GM18526 (cell line): ENCODE measurements at regions not wholly inside any gene's neighbourhood (a gene's known extent, or its start where the extent isn't known, plus 50 kb on each side); places are given as distances from the start of the nearest gene placed in this dataset.

ENCODE experiments used
- POLR2A ChIP-seq: IDR thresholded peaks from 3 replicates; pipeline ENCODE4 v1.6.1; 2011; ENCODE audit not compliant: insufficient read length; ENCODE audit errors: extremely low read depth

DNA sequence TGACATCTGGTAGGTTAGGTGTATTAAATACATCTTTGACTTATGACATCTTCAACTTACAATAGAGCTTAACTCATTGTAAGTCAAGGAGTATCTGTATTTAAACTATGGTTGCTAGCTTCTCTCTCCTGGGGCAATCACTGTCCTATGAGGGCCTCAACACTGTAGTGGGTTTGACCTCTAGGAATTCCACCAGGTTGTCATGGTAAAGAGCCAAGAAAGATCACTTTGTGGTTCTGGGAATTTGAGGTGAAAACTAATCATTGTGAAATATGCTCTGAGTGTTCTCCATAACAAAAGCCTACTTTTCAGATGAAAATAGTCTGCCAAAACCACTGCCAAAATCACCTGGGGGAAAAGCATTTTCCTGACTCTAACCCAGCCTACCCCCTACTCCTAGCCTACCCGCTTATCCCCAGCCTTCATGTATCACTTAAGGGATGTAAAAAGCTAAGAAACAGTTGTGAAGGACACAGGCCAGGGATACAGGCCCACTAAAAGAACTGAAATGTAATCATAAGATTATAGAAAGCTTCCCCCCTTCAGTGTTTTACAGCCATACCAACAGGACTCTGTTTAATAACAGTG, 723.8 kb downstream of the MECOM start:
- TF ChIP-seq POLR2A, result no peak

DNA sequence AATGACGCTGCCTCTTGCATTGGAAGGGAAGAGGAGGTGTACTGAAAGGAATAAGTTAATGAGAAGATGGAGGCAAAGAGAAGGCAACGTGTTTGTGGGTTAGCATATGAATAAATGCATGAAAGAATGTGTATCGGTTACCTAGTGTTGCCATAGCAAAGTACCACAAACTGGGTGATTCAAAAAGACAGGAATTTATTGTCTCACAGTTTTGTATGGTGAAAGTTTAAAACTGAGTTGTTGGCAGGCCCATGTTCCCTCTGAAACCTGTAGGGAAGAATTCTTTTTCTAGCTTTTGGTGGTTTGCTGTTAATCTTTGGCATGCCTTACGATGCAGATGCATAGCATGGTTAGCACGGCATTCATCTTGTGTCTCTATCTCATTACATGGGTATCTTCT, 729.9 kb downstream of the MECOM start:
- TF ChIP-seq POLR2A, result no peak

DNA sequence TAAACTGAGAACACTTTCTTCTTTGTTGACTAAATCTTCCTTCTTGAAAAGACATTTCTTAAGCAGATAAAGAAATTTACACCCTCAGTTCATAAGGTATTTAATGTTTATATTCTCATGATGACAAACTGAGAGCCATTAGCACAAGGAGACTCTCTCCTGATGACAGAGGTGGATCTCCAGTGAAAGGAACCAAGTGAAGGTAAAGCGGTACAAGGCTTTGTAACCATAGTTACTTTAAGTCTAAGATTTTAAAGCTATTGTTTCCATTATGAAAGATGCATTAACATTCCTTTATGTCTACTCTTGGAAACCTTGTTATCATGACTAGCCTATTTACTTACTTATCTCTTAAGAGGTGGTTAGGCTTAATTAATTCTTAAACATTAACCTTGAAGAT, 737.1 kb downstream of the MECOM start:
- TF ChIP-seq POLR2A, result no peak

DNA sequence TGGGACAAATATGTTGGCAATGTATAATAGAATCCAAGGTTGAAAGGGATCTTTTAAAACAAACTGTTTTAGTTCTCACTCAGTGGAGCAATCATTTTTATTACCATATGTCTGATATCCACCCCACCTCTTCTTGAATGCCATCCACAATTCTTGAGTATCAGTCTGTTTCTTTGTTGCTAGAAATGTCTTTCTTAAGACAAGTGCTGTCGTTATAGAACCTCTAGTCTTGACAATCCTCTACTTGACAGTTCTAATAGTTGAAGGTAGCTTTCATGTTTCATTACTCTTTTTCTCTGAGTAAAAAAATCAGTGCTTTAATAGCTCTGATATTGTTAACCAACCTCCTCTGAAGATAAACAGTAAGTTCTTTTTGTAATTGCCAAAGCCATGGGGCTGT, 737.9 kb downstream of the MECOM start:
- no peak for TF ChIP-seq POLR2A

DNA sequence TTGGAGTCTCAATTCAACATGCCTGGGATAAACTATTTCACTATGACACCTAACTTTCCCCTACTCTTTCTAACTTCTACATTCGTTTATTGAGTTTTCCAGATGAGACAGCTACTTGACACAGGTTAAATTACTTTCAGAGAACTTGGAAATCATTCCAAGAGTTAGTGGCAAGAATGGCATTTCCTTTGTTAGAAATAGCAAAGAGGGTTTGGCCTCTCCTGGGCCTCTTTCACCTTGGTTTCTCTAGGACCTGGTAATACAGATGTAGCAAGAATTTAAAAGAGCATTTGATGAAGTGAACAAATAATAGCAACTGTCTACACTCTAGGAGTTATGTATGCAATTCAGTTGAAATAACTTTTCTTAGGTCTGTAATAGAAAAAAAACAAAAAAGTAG, 748.9 kb downstream of the MECOM start:
- TF ChIP-seq POLR2A, result no peak

DNA sequence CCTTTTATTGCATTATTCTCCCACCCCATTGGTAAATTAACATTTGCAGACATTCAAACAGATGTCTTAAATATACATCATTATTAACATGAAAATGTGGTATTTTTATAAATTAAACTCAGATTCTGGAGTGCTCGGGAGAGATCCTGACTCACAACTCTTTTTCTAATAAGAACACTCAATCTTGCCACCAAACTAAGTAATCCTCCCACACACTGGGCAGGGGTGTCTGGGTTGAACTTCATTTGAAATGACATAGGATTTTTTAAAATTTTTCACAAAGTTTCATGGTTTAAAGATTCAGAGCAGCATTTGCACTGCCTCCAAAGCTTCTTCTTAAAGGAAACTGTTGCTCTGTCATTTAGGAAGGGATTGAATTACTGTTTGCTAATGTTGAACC, 754.3 kb downstream of the MECOM start:
- no peak for TF ChIP-seq POLR2A

DNA sequence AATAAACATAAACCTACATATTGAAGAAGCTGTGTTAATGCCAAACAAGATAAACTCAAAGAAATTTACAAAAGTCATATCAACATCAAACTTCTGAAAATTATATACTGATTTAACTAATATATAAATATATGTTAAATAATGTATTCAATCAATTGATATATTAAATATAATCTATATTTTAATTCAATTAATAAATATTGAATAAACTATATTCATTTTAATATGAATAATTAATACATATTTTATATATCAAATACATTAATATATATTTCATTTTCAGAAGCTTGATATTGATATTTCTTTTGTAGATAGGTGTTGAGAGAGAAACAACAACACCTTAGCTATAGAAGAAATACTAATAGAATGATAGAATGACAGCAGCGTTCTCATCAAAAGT, 768.1 kb downstream of the MECOM start:
- TF ChIP-seq POLR2A, result no peak

DNA sequence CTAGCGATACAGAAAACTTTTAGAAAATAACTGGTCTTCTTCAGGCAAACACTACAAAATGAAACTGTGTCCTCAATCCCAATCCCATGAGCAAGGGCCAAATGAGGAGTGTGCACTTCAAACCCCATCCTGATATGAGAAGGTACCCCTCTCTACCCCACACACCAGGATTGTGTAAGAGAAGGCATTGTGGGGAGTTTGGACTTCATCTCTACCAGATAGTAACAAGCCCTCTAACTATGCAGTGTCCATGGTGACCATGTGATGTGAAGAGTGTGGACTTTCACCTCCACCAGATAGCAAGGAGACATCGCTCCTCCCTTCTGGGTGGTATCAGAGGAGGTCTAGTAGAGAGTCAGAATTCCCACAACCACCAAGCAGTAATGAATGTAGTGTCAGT, 769.3 kb downstream of the MECOM start:
- no peak for TF ChIP-seq POLR2A

DNA sequence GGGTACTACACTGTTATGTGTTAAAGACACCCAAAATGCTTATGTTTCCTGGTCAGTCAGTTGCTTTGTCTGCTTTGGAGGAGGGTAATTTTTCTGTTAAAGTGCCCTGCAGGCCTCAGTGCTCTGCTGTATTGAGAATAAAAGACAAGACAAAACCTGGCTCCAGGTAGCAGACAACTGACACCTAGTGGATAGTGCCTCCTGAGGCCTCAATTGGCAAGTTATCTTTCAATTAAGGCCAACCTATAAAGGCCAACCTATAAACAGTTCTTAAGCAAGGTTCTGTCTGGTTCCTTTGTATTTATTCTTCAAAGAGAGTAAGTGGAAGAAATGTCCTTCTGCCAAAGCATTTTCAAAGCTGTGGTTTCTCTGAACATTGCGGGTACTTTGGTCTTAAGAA, 773.8 kb downstream of the MECOM start:
- TF ChIP-seq POLR2A, result no peak

DNA sequence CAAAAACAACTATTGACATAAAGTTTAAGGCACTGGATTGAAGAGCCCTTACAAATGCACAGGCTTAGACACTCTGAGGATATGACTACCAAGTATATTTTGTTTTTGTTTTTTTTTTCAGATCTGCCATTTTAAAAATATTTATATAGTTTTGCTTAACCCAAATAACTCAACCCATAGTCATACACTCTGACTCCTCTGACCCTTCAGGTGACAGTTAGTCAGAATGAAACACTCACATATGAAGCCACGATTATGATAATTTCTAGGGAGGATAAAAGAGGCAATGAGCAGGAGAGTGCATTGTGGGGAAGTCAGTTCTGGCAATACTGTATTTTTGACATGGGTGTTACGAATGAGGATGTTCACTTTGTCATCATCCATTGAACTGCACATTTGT, 774.7 kb downstream of the MECOM start:
- TF ChIP-seq POLR2A, result no peak

DNA sequence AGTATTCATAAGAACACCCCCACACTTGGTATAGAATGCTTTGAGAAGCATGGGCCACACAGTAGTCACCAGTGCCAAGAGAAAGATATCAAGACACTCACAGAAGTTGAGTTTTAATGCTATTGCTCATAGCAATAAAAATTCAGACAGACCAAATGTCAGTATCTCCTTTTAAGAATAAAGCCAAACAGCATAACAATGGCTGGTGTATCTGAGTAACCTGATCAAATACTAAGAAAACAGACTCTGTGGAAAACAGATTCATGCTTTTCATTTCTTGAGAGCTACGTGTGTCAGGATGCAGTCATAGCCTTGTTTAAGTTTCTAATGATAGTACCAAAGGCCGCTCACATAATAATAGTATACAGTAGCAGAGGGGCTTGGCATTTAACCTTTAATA, 778.5 kb downstream of the MECOM start:
- TF ChIP-seq POLR2A, result no peak

DNA sequence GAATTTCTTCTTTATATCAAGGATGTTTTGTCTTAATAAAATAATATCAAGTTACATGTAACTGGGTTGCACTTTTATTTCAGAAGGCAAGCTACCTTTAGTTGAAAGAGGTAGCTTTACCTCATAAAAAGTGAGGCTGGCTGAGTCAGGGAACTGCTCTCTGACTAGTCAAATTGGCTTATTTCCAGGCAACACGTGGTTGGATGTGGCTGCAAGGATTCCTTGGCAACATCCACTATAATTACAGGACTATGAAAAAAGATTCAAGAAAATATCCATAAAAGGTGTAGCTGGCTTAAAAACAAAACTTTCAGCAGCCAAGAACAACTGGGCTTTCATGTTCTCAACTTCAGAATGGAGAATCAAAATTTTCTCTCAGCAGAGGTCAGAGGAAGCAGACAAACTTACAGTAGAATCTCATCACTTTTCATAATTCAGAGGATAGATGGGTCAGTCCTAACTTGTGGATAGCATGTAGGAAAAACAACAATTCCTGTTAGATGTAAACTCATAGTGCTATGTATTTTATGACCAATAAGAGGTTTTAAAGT, 779.1 kb downstream of the MECOM start:
- TF ChIP-seq POLR2A, result no peak

DNA sequence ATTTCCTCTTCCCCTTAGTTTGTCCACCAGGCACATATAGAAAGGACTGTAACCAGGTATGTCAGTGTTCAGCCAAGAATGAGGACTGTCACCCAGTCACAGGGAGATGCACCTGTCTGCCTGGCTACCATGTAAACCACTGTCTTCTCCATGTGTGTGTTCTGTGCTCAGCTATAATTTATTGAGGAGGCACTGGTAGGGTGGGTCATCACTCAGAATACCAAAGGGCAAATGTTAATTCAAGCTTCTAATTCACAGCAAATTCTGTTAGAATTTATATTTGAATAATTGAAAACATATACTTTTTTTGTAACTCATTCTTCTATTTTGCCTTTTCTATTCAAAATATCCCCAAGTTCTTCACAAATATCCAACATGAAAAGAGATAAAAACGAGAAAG, 780.4 kb downstream of the MECOM start:
- no peak for TF ChIP-seq POLR2A

DNA sequence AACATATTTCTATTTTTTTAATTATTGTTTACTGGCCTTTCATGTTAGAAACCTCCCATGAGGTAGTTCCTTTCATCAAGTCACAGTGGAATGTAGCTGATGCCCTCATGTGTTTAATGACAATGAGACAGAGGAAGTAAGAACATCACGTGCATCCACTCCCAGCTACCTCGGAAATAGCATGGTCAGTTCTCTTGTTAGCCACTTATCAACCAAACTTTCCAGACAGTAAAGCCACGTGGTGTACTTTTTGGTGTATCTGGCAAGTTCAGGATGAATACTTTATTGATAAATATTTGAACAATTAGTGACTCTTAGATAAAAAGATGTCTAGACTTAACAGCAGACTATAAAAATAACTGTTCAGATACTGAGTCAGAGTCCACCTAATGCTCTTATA, 781.7 kb downstream of the MECOM start:
- no peak for TF ChIP-seq POLR2A

DNA sequence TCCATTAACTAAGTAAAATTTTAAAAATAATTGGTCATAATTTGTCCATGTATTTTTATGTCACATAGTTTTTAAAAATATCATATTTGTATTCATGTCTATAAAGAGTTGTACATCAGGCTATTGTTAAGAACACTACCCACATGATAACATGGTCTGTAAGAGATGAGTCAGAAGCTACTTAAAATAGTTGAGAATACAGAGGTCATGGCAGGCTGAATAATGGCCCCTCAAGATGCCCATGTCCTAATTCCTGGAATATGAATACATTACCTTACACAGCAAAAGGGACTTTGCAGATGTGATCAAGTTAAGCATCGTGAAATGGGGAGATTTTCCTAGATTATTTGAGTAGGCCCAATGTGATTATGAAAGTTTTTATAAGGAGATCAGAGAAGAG, 782.9 kb upstream of the GOLIM4 start:
- TF ChIP-seq POLR2A, result no peak

DNA sequence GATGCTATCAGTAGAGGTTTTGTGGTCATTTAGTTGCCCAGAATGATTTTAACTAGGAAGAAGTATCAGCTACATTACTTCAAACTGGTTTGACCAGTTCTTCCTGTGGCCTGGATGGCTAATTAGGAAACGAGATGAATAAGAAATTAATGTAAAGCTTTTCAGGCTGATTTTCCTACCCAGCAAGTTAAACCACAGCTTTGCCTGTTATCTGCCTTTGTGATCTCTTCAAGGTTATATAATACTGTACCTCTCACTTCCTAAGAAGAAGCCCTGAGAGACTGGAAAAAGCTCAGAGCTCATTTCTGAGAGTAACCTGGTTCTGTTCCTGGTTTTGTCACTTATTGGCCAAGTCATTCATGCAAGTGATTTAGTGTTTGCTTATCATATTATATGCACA, 782.2 kb upstream of the GOLIM4 start:
- TF ChIP-seq POLR2A, result no peak

DNA sequence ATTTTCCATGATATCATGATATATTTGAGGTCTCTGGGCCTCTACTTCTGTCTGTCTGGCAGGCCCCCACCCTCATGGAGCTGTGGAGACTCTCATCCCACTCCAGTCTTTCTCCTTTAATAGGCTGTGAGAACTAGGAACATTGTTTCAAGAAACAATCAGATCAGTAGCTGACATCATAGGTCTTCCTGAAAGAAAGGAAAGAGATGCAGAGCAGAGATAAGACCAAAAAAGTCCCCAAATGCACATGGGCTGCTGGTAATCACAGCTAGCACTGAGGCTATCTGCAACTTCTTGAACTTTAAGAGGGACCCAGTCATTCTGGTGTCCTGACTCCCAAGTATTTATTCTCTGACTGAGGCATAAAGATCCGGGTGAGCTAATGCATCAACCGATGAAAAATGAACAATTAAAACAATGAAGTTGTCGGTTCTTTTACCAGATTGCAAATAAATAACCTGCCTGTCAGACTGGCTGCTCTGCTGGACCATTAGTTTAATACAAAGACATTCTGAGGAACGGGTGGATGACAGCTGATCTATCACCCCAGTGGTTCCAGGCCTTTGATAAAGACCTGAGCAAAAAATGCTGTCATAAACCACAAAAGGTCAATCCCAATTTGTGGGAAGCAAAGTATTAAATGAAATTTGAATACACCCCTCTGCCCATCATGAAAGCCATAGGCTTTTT, 780.8 kb upstream of the GOLIM4 start:
- no peak for TF ChIP-seq POLR2A

DNA sequence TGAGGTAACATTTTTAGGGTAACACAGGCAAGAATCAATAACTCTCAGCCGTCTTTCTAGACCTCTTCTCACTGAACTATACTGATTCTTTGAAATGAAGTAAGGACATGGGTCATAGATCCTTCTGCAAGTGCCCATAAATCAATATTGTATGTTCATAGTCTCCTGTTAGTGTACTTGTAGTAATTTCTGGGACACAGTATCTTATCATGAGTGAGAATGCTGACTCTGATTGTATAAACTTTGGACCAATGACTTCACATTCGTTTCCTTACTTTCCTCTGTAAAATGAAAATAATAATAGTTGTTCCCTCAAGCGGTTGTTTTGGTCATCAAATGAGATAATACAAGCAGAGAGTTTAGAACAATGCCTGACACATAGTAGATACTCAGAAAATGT, 777.1 kb upstream of the GOLIM4 start:
- TF ChIP-seq POLR2A, result no peak

DNA sequence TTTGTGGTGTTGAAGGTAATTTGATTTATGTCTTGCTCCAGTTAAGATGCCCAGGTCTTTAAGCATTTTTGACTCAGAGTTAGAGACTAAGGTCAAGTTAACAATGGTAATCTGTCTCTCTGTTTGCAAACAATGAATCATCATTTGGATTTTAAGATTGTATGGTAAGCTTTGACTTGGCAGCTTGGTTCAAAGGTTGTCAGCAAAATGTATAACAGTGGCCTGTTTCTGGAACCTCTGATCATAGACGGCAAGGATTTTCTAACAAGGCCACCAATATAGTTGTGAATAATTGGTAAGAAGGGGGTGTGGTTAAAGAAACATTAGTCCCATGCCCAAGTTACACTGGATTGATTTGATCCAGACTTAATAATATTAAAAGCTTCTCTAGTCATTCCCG, 775.2 kb upstream of the GOLIM4 start:
- no peak for TF ChIP-seq POLR2A
